Keratinocyte (primary cell): ENCODE measurements at regions not wholly inside any gene's neighbourhood (a gene's known extent, or its start where the extent isn't known, plus 50 kb on each side); places are given as distances from the start of the nearest gene placed in this dataset.

Experiments
- DNase-seq: peaks from one replicate; pipeline ENCODE4 v3.0.0-alpha.2; 2011; ENCODE audit warnings: low read depth, missing footprints, low spot score
- FAIRE-seq: peaks from 2 replicates; lab custom pipeline; 2011; peaks lifted over from hg19 to GRCh38; lab: Jason Lieb, UNC
- H2AFZ ChIP-seq: 2 replicates; pipeline ENCODE4 v1.6.0; 2012; ENCODE audit warnings: low read length, control low read depth, inconsistent platforms; ENCODE audit not compliant: control insufficient read depth
- H3K27ac ChIP-seq: 2 replicates; pipeline ENCODE4 v1.5.1; 2011; ENCODE audit warnings: low read length; ENCODE audit not compliant: control insufficient read depth, insufficient read depth
- H3K27me3 ChIP-seq: 3 replicates; pipeline ENCODE4 v1.6.0; 2011; ENCODE audit warnings: low read length; ENCODE audit not compliant: control insufficient read depth, insufficient read depth; ENCODE audit errors: extremely low read depth
- H3K36me3 ChIP-seq, 2 experiments: 2 replicates in 1 of 2; 3 replicates in 1 of 2; pipeline ENCODE4 v1.5.1; 2011; ENCODE audit warnings: low read length in 2 of 2, mild to moderate bottlenecking in 1 of 2; ENCODE audit not compliant: control insufficient read depth in 2 of 2, insufficient read depth in 2 of 2; ENCODE audit errors: extremely low read depth in 1 of 2
- H3K4me1 ChIP-seq: 3 replicates; pipeline ENCODE4 v1.5.1; 2011; ENCODE audit warnings: low read length; ENCODE audit not compliant: control insufficient read depth, insufficient read depth; ENCODE audit errors: extremely low read depth
- H3K4me2 ChIP-seq: 3 replicates; pipeline ENCODE4 v1.6.0; 2011; ENCODE audit warnings: low read depth, low read length; ENCODE audit not compliant: control insufficient read depth, insufficient read depth; ENCODE audit errors: extremely low read depth
- H3K4me3 ChIP-seq, 3 experiments: fragments of 200-600 bp in 1 of 3; sonication (generic) in 1 of 3; 2 replicates in 2 of 3; 3 replicates in 1 of 3; pipeline ENCODE4 v1.5.1; 2011 to 2016; ENCODE audit warnings: low read length in 3 of 3, mild to moderate bottlenecking in 3 of 3, control low read depth in 2 of 3, inconsistent platforms in 1 of 3, low read depth in 1 of 3, mixed read lengths in 1 of 3, mixed run types in 1 of 3, moderate library complexity in 1 of 3; ENCODE audit not compliant: control insufficient read depth in 2 of 3, insufficient read depth in 2 of 3; ENCODE audit errors: extremely low read depth in 1 of 3
- H3K79me2 ChIP-seq: 2 replicates; pipeline ENCODE4 v1.6.0; 2012; ENCODE audit warnings: low read length; ENCODE audit not compliant: control insufficient read depth, insufficient read depth
- H3K9ac ChIP-seq: 3 replicates; pipeline ENCODE4 v1.6.0; 2011; ENCODE audit warnings: low read length; ENCODE audit not compliant: control insufficient read depth, insufficient read depth; ENCODE audit errors: extremely low read depth
- H3K9me1 ChIP-seq: 3 replicates; pipeline ENCODE4 v1.6.0; 2011; ENCODE audit warnings: low read length; ENCODE audit not compliant: control insufficient read depth, insufficient read depth; ENCODE audit errors: extremely low read depth
- H3K9me3 ChIP-seq: 2 replicates; pipeline ENCODE4 v1.5.1; 2012; ENCODE audit warnings: low read depth, low read length; ENCODE audit not compliant: control insufficient read depth
- H4K20me1 ChIP-seq: 3 replicates; pipeline ENCODE4 v1.6.0; 2011; ENCODE audit warnings: low read length; ENCODE audit not compliant: control insufficient read depth, insufficient read depth; ENCODE audit errors: extremely low read depth
- CTCF ChIP-seq, 3 experiments: IDR thresholded peaks in 1 of 3; conservative IDR thresholded peaks in 1 of 3; optimal IDR thresholded peaks in 1 of 3; 2 replicates in 2 of 3; 3 replicates in 1 of 3; pipeline versions ENCODE3 to v1.5.1; 2011; ENCODE audit warnings: low read length in 3 of 3, mild to moderate bottlenecking in 3 of 3, moderate library complexity in 2 of 3, control low read depth in 1 of 3, inconsistent platforms in 1 of 3; ENCODE audit not compliant: insufficient read depth in 2 of 3; ENCODE audit errors: extremely low read depth in 1 of 3
- EZH2 ChIP-seq: IDR thresholded peaks from one replicate; pipeline ENCODE4 v1.6.1; 2012; ENCODE audit warnings: inconsistent platforms, mild to moderate bottlenecking, low read length, moderate library complexity
- dilution Hi-C: fragments of 300-500 bp; cut with MboI; formaldehyde crosslinking; loops from one replicate; pipeline ENCODE4 v1.7.0; 2020; ENCODE audit warnings: low sequenced_read_pairs; ENCODE audit not compliant: extremely low pct_ligation_motif_present

DNA sequence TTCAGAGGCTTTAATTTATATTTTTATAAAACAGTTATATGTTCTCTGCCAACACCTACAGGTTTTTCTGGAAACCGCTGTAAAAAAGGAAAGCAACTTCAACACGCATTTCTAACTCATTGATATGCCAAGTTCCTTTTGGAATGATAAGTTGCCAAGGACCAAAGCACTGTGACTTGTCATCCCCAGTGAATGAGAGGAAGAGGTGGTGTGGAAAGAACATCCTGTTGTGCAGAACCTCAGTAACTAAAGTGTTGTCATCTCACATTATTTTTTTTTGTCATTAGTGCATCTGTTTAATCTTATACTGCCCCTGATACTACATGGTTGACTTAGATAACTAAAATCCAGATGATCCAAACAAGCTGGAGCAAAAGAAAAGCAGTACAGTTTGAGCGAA lies 96.0 kb upstream of the NEUROD1 start:
- DNase-seq: no peak
- Histone ChIP-seq H3K4me3 (no peak overlapping the region), H3K9me3 (no peaks in the 10 kb centered on the region), H3K36me3 (no peaks in the 10 kb centered on the region), H2AFZ (no peak overlapping the region), H4K20me1 (no peaks in the 10 kb centered on the region), H3K27ac (no peak overlapping the region), H3K9ac (no peak overlapping the region), H3K79me2 (no peaks in the 10 kb centered on the region), H3K4me2 (no peak overlapping the region), H3K4me1 (peaks cover 53% of the 10 kb centered on the region), H3K9me1 (no peaks in the 10 kb centered on the region), H3K27me3 (no peaks in the 10 kb centered on the region)
- TF ChIP-seq CTCF (optimal IDR thresholded peaks at IDR 0.05 in 1 of 3, IDR thresholded peaks at IDR 0.05 in 1 of 3, conservative IDR thresholded peaks at IDR 0.05 in 1 of 3; ENCODE audit: extremely low read depth in 1 of 3, insufficient read depth in 2 of 3, low read length in 3 of 3): no peak
- no peak for TF ChIP-seq EZH2
- dilution Hi-C loops: no loop called here
- no peak for FAIRE-seq

GRCh38 chr2:181777734-181778133 lies 97.4 kb upstream of the NEUROD1 start:
- H3K4me1 ChIP-seq: peaks cover 48% of the 10 kb centered on the region

More at GRCh38 chr2:181777734-181778133, 97.4 kb upstream of the NEUROD1 start:
- Histone ChIP-seq H3K27ac (no peak overlapping the region), H3K9me3 (no peaks in the 10 kb centered on the region), H3K9me1 (no peaks in the 10 kb centered on the region), H3K4me3 (no peak overlapping the region), H3K9ac (no peak overlapping the region), H2AFZ (no peak overlapping the region), H4K20me1 (no peaks in the 10 kb centered on the region), H3K27me3 (no peaks in the 10 kb centered on the region), H3K36me3 (no peaks in the 10 kb centered on the region), H3K4me2 (no peak overlapping the region), H3K79me2 (no peaks in the 10 kb centered on the region)
- TF ChIP-seq EZH2: no peak
- TF ChIP-seq CTCF (optimal IDR thresholded peaks at IDR 0.05 in 1 of 3, IDR thresholded peaks at IDR 0.05 in 1 of 3, conservative IDR thresholded peaks at IDR 0.05 in 1 of 3; ENCODE audit: extremely low read depth in 1 of 3, insufficient read depth in 2 of 3, low read length in 3 of 3): no peak
- FAIRE-seq: peak; percentile 20
- dilution Hi-C loops: no loop called here
- DNase-seq: no peak
